SIG-M5 treated with dmso at 0.1 percent for 504 hours (cell line): ENCODE measurements at regions not wholly inside any gene's neighbourhood (a gene's known extent, or its start where the extent isn't known, plus 50 kb on each side); places are given as distances from the start of the nearest gene placed in this dataset.

Experiments
- DNase-seq: peaks from one replicate; lab custom pipeline; 2025; ENCODE audit not compliant: unreplicated experiment; lab: John Stamatoyannopoulos, UW

DNA sequence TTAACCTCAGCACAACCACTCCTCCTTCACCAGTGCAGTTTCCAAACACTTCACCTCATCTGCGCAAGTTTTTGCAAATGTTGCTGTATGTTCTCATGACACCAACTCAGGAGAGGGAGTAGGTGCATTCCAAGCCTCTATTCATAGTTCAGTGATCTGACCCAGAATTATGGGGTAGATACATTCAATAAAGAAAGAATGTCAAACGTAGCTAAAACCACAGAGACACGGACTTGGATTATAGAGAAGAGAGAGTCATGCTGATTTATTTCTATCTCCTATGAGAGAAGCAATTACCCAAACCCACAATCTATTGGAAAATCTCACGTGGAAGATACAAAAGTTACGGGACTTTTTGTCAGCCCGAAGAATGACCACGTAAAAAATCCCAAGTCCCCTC, 1006.0 kb upstream of the TMEM132C start:
- no peak for DNase-seq

DNA sequence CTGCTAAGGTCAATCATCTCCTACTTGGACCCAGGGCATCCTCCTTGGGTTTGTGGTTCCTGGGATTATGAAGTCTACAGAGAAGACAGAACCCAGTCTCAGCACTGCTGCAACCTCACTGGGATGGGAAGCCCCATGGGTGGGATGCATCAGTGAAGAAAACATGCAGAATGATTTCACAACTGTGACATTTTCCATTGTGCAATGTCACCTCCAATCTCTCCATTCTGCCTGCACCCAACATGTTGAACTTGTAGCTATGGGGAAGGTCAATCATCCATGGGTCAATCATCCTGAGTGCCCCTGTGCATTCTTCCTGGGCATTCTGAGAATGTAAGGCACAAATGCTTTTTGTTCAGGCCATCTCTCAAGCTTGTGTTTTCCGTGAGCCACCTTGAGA, 1004.4 kb upstream of the TMEM132C start:
- no peak for DNase-seq

DNA sequence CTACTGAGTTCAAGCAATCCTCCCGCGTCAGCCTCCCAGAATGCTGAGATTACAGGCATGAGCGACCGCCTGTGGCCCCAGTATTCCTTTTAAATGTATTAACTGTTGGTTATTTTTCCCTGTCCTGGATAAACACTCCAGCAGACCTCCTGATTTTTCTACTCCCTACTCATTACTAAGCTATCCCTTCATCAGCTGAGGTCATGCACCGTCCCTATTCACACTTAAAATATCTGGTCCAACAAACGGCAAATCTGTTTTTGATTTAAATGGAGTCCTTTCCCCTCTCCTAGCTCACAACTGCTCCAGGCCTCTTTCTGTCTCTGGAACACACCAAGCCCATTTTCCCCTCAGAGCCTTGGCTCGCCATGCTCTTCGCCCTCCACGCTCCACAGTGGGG, 1003.3 kb upstream of the TMEM132C start:
- DNase-seq: no peak

DNA sequence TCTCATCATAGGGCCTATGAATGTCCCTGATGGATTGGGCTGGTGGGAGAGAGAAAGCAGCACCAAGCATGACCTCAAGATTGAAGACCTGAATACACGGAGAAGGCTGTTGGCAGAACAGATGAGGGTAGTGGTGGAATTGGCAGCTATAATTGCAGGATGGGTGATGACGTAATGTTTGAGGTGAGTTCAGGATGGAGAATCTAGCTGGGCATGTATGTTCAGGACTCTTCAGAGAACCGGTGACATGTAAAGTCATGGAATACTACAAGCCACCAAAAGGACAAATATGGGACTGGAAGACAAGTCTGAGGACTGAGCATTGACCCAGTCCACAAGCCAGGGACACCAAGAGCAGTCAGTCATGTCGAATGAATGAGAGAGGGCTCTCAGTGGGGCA, 999.8 kb upstream of the TMEM132C start:
- DNase-seq: no peak

DNA sequence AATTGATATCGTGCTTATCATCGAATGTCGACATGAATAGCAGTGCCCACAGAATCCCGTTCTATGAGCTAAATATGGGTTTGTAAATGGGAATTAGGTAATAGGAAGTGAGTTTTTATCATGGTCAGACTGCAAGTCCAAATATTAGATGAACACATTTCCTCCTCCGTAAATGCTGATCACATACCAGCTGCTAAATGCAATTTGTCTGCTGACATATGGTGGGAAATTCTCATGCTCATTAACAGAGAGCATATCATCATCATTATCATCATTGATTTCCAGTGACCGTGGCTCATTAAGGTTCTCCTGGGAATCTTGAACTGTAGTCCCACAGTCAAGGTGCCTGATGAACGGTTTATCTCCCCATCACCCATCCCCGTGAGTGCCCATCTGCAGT, 998.8 kb upstream of the TMEM132C start:
- no peak for DNase-seq

DNA sequence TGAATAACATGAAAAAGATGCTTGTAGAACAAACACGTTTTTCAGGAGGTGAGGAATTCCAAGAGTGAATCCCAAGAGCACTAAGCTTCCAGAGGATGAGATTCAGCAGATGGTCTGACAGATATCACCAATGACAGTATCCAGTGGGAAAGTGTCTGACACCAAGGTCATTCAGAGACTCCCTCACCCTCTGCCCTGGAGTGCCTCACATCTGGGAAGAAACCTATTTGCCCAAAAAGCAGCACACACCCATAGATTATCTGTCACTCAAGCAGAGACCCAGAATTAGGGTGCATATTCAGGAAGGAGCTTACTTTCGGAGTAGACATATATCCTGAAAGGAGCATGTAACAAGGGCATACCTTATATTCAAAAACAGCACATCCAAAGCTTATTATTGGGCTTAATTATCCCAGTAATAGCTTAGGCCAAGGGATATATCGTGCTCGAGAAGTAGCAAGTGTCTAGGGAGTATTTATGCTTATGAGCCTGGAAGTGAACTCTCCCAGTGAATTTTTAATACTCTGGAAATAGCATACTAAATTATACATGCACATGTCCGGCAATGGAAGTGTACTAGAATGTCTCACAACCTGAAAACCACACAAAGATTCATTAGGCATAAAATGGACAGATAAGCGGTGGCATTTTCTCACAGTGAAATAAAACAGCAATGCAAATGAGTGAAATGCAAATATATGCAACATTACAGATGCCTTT, 998.1 kb upstream of the TMEM132C start:
- no peak for DNase-seq

DNA sequence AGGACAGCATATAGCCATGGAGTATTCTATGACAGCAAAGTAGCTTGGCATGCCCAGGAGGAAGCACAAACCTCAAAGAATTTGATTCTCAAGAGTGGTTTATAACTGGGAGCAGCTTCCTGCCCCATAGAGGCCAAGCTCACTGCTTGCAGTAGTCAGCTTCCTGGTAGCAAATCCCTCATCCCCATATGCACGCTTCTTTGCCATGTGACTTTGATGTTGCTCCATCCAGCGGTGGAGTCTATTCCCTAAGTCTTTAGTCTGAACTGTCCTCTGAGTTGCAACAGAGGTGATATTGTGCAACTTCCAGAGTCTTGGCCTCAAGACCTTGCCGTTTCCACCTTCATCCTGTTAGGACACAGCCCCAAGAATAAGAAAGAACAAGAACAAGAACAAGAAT, 996.8 kb upstream of the TMEM132C start:
- no peak for DNase-seq

DNA sequence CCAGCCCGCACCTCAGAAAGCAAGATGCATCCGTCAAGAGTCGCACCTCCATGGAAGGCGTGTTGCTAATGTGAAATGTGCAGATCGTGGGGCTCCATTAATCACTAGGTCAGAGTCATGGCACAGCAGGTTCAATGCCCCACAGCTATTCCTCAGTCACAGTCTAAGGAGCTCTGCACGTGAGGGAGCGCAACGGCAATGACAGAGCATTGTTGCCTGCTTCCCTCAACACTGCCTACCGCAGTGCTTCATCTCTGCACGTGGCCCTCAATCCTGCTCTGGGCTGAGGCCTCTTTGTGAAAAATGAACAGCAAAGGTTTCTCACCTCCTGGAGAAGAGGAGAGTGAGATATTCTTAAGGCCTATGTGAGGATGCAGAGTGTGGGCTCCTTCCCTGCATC, 995.2 kb upstream of the TMEM132C start:
- DNase-seq: no peak

DNA sequence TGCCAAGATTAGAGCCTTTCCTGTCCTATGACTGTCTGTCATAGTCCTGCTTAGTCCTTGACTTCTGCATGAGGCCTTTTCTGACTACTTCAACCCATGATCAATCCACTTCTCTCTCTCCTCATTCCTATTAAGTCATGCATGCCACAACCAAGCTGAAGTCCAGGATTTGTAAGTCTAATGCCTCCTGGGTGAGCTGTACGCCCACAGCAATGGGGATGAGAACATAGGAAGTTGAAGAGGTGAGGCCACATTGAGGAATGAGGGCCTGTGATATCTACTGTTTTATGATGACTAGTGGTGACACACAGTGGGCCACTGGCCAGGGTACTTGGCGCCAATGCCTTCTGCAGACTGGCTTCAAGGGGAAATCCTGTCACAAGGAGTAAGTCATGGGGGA, 994.1 kb upstream of the TMEM132C start:
- no peak for DNase-seq

DNA sequence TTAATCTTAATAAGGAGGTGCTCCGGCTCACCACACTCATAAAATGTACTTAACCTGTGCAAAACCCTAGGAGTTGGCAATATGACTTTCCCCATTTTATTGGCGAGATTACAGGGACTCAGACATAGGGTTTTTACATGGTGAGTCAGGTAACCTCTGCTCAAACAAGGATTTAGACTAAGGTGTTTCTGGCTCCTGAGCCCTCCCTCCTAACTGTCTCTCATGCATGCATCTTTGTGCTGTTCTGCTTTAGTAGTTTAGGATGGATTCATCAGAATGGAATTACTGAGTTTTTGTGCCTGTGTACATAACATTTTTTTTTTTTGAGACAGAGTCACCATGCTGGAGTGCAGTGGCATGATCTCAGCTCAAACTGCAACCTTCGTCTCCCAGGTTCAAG, 993.3 kb upstream of the TMEM132C start:
- no peak for DNase-seq

DNA sequence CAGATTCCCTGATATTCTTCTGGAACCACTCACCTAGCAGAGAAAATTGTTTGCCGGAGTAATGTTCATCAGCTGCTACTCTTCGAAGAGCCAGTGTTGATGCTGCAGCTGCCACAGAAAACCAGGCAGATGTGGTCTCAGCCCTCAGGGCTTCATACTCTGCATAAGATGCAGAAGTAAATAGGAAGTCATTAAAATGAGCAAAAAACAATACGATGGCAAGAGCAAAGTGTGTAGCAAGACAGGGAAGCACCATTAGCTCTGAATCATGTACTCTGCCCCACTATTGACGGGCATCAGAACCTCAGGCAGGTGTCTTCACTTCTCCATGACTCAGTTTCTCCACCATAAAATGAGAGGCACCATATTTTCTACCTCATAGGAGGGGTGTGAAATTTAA, 991.6 kb upstream of the TMEM132C start:
- no peak for DNase-seq

DNA sequence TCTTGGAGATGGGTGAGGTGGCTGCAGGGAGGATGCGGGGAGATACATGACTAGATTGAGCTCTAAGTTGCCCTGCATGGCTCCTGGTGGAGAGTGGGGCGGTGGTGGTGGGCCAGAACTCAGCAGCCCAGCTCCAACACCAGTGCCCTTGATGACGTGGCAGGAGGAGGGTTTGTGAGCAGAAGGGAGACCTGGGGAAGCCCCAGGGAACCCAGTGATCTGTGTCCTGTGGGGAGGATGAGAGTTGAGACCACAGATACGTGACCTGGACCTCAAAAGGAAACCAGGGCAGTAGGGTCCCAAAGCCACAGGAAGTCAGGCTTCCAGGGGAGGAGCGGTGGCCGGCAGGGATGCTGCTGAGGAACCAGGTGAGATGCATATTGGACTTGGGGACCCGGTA, 989.1 kb upstream of the TMEM132C start:
- DNase-seq: no peak

DNA sequence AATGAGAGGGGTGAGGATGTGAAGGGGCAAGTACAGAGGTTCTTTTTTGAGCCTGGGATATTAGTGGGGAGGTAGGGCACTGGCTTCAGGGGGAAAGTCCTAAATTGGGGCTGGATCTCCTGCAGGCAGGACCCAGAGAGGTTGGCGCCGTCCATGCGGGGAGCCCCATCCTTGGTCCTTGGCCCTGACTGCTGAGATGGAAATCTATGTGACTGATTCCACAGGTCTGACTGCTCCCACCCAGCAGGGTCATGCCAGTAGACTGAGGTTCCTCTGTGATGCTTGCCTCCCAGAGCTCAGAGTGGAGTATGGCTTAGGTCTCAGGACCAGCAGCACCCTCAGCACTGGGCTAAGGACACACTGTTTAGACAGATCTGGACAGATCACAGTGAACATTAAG, 988.6 kb upstream of the TMEM132C start:
- no peak for DNase-seq

DNA sequence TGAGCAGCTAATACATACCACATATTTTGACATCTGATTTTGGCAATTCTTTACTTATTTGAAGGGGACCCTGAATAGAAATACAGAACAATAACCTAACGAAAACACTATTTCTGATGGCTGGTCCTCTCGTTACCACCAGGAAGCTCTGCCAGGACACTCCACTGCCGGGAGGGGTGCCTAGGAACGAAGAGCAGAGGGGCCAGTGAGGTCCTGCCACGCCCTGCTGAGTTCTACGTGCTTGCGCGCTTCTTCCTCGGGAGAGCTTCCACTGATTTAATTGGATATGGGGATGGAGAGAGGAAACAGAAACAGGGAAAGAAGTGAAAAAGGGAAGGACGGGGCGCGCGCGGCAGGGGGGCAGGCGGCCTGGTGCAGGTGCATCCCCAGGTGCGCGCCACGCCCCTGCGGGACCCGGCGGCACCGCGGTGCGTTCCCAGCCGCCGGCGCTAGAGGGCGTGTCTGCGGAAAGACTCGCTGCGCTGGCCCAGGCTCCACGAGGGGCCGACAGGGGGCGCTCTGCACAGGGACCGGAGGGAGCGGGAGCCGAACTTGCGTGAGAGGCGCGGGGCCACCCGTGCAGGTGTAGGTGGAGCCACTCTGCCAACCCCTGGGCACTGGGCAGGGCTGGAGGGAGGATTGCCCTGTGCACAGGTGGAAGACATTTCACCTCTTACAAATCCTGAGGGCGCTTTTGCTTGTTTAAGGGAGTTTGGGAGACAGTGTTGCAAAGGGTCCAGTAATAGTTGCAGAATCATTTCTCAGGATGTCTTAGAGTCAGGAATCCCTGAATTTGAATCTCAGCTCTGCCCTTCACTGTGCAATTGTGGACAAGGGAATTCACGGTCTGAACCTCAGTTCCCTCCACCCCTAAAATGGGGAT, 986.3 kb upstream of the TMEM132C start:
- no peak for DNase-seq

DNA sequence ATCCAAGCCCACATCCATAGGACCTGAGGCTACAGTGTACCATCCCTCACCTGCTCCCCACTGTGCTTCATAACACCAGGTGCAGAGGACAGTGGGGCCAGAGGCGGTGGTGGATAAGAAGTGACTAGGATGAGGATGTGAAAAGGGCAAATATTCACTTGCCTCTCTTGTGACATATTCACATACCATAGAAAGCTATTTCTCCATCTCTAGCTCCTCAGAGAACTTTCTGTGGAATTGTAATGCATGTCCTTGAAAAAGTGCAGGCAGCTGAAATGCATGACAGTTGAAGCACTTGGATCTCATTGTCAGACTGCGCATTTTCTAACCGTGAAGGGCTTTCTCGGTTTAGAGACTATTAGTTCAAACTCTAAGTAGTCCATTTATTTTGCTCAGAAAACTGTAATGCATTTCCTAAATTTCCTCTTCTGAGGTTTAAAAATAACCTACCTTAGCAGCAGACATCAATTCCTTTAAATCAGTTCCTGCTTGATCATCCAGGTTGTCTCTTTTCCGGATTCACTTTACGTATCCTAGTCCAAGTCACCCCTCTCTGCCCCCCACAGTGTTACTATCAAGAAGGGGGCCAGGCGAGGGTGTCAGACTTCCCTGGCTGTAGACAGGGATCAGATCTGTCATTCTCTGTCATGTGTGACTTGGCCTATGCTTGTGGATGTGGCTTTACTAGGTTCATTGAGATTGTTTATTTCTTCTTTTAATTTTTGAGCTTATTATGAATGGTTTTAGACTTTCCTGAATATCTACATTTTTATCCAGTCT, 984.0 kb upstream of the TMEM132C start:
- no peak for DNase-seq

DNA sequence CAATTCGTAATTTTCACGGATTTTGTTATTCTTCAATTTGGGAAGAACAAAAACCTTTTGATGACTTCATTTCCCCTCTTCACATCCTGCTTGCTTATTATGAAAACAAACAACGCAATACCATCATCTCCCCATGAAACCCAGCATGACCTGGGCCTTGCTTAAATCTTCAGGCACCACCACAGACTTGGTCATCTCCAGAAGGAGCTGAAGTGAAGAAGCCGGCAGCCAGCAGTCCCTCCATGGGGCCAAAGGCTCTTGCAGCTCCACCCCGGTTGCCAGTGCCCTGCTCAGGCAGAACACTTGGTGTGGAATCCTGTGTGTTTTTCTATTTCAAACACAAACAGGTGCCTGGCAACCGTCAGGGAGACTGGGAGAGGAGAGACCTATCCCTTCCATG, 982.9 kb upstream of the TMEM132C start:
- DNase-seq: no peak

DNA sequence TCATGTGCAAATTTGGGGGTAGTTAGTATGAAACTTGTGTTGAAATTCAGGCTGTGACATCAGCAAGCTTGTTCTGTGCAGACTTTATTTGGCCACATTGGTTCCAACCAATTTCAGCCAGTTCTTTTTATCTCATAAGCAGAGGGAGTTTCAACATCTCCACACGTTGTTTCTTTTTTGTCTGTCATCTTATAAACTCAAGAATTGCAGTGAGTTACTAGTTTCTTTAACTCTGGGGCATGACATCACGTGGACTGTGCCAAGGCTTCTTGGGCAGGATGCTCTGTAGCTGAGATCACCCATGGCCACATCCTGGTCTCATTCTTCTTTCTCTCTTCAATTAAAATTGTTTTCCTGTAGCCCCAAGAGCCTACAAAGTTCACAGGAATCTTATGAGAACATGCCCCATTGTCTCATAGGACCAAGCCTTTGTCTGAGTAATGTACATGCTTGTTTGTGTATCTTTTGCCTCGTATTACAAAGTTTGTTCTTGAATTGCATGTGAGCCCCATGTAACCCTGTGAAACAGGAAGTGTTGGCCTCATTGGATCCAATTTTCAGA, 982.0 kb upstream of the TMEM132C start:
- DNase-seq: no peak

DNA sequence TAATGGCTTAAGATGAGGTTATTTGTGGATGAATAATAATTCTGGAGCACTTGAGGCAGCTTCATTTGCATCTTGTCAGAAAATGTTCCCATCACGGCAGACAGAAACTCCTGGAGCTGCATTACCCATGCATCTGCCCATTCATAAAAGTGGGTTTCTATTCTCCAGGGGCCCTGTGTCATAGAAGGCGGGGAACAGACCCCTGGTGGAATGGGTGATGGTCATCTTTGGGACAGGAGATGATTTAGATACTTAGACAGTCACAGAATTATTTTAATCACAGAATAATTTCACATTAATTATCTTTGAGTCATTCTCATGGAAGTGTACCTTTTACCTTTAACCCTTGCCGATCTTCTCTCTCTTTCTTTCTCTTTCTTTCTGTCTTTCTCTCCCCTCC, 980.7 kb upstream of the TMEM132C start:
- no peak for DNase-seq

DNA sequence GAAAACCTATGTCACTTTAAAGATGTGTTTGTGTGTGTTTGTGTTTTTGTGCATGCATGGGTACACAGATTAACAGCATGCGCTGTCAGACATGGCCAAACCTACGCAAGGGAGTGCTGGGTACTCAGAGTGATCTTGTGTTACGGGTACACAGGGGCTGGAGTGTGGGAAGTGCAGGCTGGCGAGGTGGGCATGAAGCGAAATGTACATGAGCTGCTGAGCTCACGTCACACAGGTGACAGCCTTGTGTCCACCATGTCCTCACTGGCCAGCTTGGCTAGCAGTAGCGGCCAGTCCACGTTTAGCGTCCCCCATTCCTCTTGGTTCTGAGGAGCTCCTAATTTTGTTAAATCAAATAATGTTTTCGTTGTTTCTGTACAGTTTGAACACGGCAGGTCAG, 979.7 kb upstream of the TMEM132C start:
- DNase-seq: no peak

DNA sequence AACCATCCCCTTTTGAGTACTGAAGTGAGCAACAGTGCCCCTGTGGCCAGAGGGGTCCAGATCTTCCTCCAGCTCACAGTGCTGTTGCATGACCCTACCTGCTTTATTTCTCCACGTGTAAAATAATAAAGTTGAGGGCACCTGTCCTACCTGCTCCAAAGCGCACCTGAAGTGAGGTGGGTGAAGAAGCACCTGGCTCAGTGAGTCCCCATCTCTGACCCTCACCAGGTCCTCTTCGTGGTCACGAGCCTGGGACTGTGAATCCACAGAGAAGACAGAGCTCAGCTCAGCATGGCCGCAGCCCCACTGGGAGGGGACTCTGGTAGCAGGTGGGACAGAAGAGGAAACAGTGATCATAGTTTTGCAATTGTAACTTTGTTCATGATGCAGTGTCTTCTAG, 976.7 kb upstream of the TMEM132C start:
- no peak for DNase-seq

DNA sequence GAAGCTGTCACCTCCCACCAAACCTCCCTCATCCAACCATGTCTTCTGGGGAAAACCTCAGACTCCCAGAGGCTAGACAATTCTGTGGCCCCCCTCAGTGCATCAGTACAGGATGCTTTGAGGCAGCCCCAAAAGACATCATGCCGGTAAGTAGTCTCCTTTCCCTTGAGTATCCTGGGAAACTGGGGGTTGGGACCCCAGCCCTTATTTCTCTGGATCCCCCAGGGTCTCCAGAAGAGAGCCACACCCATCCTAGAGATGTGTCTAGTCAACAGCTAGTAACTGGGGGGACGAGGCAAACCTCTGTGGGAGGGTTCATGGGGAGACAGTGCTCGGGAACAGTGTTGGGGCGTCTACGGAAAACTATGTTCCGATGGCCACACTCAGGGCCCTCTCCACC, 974.2 kb upstream of the TMEM132C start:
- DNase-seq: no peak
